GM12801 (cell line): ENCODE measurements at regions not wholly inside any gene's neighbourhood (a gene's known extent, or its start where the extent isn't known, plus 50 kb on each side); places are given as distances from the start of the nearest gene placed in this dataset.

Experiments
- CTCF ChIP-seq: IDR thresholded peaks from one replicate; pipeline ENCODE4 v1.5.1; 2011; ENCODE audit warnings: control low read depth; ENCODE audit not compliant: insufficient read length; ENCODE audit errors: extremely low read depth

GRCh38 chr3:182331341-182331740 lies 462.0 kb upstream of the ATP11B start:
- no peak for TF ChIP-seq CTCF

- TF ChIP-seq CTCF: no peak
Measured at GRCh38 chr3:182342252-182342651, 451.1 kb upstream of the ATP11B start.

- TF ChIP-seq CTCF: no peak
Measured at GRCh38 chr3:182349051-182349450, 444.3 kb upstream of the ATP11B start.

GRCh38 chr3:182349951-182350517 lies 443.3 kb upstream of the ATP11B start:
- no peak for TF ChIP-seq CTCF

GRCh38 chr3:182357928-182358327 lies 435.4 kb upstream of the ATP11B start:
- TF ChIP-seq CTCF: no peak

GRCh38 chr3:182364323-182364722 lies 429.0 kb upstream of the ATP11B start:
- TF ChIP-seq CTCF: no peak

GRCh38 chr3:182364723-182365650 lies 428.3 kb upstream of the ATP11B start:
- no peak for TF ChIP-seq CTCF
